Activated naive CD4-positive, alpha-beta T cell treated with Interleukin-2 at 50 U/mL for 16 hours (primary cell): ENCODE measurements at regions not wholly inside any gene's neighbourhood (a gene's known extent, or its start where the extent isn't known, plus 50 kb on each side); places are given as distances from the start of the nearest gene placed in this dataset.
"Not testable (repeated sequence)": the region's sequence is repeated elsewhere in the genome, so short reads cannot be mapped to it uniquely, and the experiment has no call there.

Experiments
- DNase-seq: peaks from one replicate; pipeline ENCODE4 v3.0.0-alpha.2; 2020

DNA sequence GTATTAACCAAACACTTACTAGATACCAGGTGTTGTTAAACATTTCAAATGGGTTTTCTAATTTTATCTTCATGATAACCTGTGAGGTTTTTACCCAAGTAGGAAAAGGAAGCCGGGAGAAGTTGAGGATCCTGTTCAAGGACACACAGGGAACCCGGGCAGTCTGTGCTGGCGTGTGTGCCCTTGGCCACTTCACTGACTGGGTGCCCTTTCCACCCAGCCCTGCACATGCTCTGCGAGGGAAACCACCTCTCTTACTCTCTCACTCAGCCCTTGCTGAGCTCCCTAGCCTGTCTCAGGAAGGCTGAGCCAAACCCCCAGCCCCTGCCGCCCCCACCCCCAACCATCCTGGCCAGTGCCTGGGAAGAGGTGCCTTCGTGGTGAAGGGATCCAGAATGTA is 51.8 kb downstream of the TEX44 start:
- DNase-seq = no peak

DNA sequence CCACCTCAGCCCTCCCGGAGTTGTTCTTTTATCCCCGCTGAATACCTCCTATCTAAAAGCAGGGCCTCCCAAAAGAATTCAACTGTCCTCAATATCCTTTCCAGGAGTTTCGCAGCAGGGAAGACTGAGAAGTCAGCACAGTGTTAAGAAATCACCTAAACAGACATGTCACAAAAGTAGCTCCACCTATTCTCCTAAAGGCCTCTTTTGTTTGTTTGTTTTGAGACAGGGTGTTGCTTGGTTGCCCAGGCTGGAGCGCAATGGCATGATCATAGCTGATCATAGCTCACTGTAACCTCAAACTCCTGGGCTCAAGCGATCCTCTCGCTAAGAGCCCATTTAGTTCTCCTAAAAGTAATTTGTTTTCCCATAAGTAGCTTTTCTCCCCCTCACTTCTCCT is 53.8 kb downstream of the TEX44 start:
- DNase-seq = no peak

DNA sequence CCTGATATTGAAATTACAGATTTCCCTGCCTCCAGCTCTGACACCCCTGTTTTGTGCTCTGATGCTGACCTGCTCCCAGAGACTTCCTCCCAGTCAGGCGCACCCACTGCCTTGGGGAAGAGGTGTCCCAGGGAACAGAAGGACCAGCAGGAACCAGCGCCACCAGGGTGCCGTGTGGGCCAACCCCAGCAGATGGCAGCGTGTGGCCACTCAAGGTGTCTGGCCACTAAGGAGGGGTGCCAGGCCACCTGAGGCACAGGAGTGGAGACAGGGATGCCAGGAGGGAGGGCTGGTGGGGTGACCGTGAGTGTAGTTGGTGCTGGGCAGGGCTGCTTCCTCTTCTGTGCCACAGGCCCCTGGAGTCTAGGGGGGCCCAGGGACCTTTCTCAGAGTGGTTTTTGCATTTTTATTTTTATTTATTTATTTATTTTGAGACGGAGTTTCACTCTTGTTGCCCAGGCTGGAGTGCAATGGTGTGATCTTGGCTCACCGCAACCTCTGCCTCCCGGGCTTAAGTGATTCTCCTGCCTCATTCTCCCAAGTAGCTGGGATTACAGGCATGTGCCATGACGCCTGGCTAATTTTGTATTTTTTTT is 56.0 kb downstream of the TEX44 start:
- peak; percentile 59 for DNase-seq

DNA sequence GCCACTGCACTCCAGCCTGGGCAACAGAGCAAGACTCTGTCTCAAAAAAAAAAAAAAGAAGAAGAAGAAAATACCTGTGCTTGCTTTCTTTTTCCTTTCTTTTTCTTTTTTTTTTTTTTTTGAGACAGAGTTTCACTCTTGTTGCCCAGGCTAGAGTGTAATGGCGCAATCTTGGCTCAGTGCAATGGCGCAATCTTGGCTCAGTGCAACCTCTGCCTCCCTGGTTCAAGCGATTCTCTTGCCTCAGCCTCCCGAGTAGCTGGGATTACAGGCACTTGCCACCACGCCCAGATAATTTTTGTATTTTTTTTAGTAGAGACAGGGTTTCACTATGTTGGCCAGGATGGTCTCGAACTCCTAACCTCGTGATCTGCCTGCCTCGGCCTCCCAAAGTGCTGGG is 56.8 kb upstream of the PTMA start:
- not testable (repeated sequence) for DNase-seq

DNA sequence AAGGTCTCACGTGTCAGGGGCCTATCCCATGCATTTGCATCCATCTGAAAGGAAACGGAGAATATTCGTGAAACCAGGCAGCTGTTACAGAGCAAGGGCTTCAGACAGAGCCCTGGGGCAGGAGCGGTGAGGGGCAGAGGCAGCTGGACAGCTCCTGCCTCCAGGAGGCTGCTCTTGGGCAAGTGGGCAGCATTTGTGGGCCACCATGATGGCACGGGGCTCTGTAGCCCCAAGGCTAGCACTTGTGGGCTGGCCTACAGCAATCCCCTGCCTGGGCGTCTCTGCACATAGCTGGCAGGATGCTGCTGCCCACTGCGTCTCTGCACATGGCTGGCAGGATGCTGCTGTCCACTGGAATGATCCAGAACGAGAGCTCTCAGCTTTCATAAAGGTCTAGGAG is 52.8 kb upstream of the PTMA start:
- no peak for DNase-seq

DNA sequence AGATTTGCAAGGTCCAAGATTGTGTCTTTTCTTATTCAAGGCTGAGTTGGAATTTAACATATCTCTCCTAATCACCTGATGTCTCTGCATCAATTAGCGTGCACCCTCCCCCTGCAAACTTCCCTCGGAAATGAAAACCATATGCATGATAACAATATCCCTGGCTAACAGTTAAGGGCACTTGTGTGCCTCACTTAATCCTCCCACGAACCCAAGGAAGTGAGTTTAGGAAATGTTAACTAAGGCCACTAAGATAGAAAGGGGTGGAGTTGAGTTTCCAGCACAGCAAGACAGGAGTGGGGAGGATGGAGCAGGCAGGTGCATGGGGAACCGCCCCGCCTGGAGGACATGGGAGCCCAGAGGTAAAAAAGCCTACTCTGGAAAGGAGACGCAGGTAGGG is 52.4 kb upstream of the PTMA start:
- DNase-seq = no peak
